Activated T-cell treated with anti-CD3 and anti-CD28 coated beads, Interleukin-2, amount 50 U/mL, for 24 hours (primary cell): ENCODE measurements at regions not wholly inside any gene's neighbourhood (a gene's known extent, or its start where the extent isn't known, plus 50 kb on each side); places are given as distances from the start of the nearest gene placed in this dataset.

ENCODE experiments used
- DNase-seq: peaks from one replicate; pipeline ENCODE4 v3.0.0-alpha.2; 2020
- H3K27ac Mint-ChIP-seq: 2 replicates; pipeline ENCODE4 v1.8.0; 2020; ENCODE audit warnings: mild to moderate bottlenecking, mixed read lengths
- H3K27me3 Mint-ChIP-seq: 2 replicates; pipeline ENCODE4 v1.8.0; 2020; ENCODE audit warnings: mixed read lengths
- H3K36me3 Mint-ChIP-seq: 2 replicates; pipeline ENCODE4 v1.8.0; 2020; ENCODE audit warnings: low read depth, mixed read lengths
- H3K4me1 Mint-ChIP-seq: 2 replicates; pipeline ENCODE4 v1.8.0; 2020; ENCODE audit warnings: low read depth, mixed read lengths
- H3K4me3 Mint-ChIP-seq: 2 replicates; pipeline ENCODE4 v1.8.0; 2020; ENCODE audit warnings: mild to moderate bottlenecking, moderate library complexity, mixed read lengths
- H3K9me3 Mint-ChIP-seq: 2 replicates; pipeline ENCODE4 v1.8.0; 2020; ENCODE audit warnings: mixed read lengths

DNA sequence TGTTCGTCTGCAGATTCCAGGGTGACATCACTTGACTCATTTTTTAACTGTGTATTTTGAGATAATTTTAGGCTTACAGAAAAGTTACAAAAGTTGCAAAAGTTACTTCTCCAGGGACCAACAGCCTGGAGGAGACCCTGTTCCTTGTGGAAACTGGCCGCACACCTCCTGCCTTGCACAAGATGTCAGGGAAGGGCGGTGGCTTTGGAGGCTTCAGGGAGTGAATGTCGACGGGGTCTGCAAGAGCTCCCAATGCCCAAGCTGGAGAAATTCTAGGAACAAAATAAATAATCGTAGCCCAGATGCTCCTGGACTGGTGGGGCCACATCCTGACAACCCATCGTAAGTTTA is 62.2 kb upstream of the FAM20C start:
- no peak for DNase-seq
- no peak overlapping the region for H3K4me3 Mint-ChIP-seq
- no peak overlapping the region for H3K27ac Mint-ChIP-seq
- H3K9me3 Mint-ChIP-seq, result no peaks in the 10 kb centered on the region
- peaks cover 14% of the 10 kb centered on the region for H3K27me3 Mint-ChIP-seq
- H3K4me1 Mint-ChIP-seq, result no peaks in the 10 kb centered on the region
- H3K36me3 Mint-ChIP-seq, result no peaks in the 10 kb centered on the region

- no peak overlapping the region for H3K27ac Mint-ChIP-seq
- no peak for DNase-seq
Observed at GRCh38 chr7:130875-131780, 61.2 kb upstream of the FAM20C start.

DNA sequence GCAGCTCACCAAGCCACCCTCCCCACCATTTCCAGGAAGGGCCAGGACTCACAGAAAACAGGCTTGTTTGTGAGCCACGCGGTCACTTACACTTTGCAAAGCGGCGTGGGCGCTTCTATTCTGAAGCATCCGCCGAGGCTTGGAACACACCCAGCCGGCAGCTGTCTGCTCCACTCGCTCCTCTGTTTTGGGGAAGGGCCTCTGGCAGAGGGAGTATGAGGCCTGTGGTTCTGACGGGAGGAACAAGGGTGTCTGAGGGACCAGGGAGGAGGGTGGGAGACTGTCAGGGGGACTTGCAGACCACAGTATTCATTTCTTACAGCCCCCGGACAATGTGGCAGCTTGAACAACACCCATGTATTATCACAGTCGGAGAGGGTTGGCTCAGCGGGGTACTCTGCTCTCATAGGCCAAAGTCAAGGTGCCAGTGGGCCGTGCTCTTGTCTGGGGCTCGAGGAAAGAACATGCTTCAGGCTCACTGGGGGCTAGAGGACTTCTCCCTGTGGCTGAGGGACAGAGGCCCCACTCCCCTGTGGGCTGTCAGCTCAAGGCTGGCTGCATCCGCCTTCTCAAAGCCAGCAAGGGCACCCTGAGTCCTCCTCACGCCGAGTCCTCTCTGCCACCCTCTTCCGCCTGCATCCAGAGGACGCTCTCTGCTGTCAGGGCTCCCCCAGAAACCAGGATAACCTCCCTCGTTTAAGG is 60.4 kb upstream of the FAM20C start:
- no peak overlapping the region for H3K27ac Mint-ChIP-seq
- no peaks in the 10 kb centered on the region for H3K4me1 Mint-ChIP-seq

More at GRCh38 chr7:130875-131780, 61.2 kb upstream of the FAM20C start:
- H3K4me3 Mint-ChIP-seq, result no peak overlapping the region
- H3K27me3 Mint-ChIP-seq, result peaks cover 14% of the 10 kb centered on the region
- H3K36me3 Mint-ChIP-seq, result no peaks in the 10 kb centered on the region
- no peaks in the 10 kb centered on the region for H3K9me3 Mint-ChIP-seq
- H3K4me1 Mint-ChIP-seq, result no peaks in the 10 kb centered on the region

GRCh38 chr7:132899-133298 is 59.5 kb upstream of the FAM20C start:
- peaks cover 18% of the 10 kb centered on the region for H3K27me3 Mint-ChIP-seq
- H3K4me3 Mint-ChIP-seq, result no peak overlapping the region
- no peaks in the 10 kb centered on the region for H3K36me3 Mint-ChIP-seq
- H3K27ac Mint-ChIP-seq, result no peak overlapping the region
- no peak for DNase-seq
- no peaks in the 10 kb centered on the region for H3K9me3 Mint-ChIP-seq
- H3K4me1 Mint-ChIP-seq, result no peaks in the 10 kb centered on the region

More for the DNA sequence above, 60.4 kb upstream of the FAM20C start:
- Mint-ChIP-seq H3K4me3 (no peak overlapping the region), H3K9me3 (no peaks in the 10 kb centered on the region), H3K36me3 (no peaks in the 10 kb centered on the region), H3K27me3 (peaks cover 15% of the 10 kb centered on the region)
- no peak for DNase-seq

- no peaks in the 10 kb centered on the region for H3K36me3 Mint-ChIP-seq
- H3K4me1 Mint-ChIP-seq, result no peaks in the 10 kb centered on the region
- no peak overlapping the region for H3K27ac Mint-ChIP-seq
- peaks cover 19% of the 10 kb centered on the region for H3K27me3 Mint-ChIP-seq
- H3K9me3 Mint-ChIP-seq, result no peaks in the 10 kb centered on the region
- DNase-seq, result no peak
- H3K4me3 Mint-ChIP-seq, result no peak overlapping the region
Observed at GRCh38 chr7:133470-133869, 58.9 kb upstream of the FAM20C start.

DNA sequence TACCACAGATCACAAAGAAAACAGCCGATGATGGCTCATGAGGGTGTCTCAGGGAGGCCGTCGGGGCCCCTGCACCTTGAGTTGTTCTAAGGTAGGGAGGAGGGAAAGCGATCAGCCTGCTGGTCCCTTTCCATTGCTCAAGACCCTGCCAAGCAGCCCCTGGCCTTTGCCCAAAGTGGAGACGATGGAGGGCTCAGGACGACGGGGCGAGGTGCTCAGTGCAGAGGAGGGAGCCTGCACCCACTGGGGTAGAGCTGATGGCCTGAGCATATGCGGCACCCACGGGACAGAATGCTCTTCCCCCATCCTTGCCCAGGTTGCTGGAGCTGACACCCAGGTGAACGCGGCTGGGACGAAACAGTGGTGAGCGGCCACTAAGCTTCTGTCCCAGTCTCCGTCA is 58.3 kb upstream of the FAM20C start:
- no peaks in the 10 kb centered on the region for H3K4me1 Mint-ChIP-seq
- no peak overlapping the region for H3K4me3 Mint-ChIP-seq
- DNase-seq, result no peak
- peaks cover 22% of the 10 kb centered on the region for H3K27me3 Mint-ChIP-seq
- no peaks in the 10 kb centered on the region for H3K36me3 Mint-ChIP-seq
- H3K9me3 Mint-ChIP-seq, result no peaks in the 10 kb centered on the region
- H3K27ac Mint-ChIP-seq, result no peak overlapping the region

- Mint-ChIP-seq H3K4me1 (no peaks in the 10 kb centered on the region), H3K9me3 (no peaks in the 10 kb centered on the region), H3K36me3 (no peaks in the 10 kb centered on the region), H3K4me3 (no peak overlapping the region), H3K27ac (no peak overlapping the region), H3K27me3 (peaks cover 25% of the 10 kb centered on the region)
- no peak for DNase-seq
Observed at GRCh38 chr7:134561-135256, 57.7 kb upstream of the FAM20C start.

DNA sequence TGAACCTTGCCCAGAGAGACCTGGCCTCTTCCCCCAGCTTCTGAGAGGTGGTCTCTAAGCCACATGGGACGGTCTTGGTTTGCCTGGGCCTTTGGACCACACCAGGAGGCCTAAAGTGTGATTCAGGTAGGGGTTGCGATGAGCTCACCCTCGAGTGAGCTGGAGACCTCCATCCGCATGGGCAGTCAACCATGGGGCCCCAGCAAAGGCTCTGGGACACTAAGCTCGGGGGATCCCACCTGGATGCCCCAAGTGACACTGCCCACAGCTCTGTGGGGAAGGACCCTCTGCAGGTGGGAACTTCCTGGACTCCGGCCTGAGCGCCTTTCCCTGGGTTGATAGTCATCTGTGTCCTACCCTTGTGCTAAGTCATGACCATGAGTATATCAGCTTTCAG is 57.1 kb upstream of the FAM20C start:
- Mint-ChIP-seq H3K27ac (no peak overlapping the region), H3K36me3 (no peaks in the 10 kb centered on the region), H3K4me3 (no peak overlapping the region), H3K27me3 (peaks cover 23% of the 10 kb centered on the region), H3K4me1 (no peaks in the 10 kb centered on the region), H3K9me3 (no peaks in the 10 kb centered on the region)
- no peak for DNase-seq

GRCh38 chr7:135731-136645 is 56.4 kb upstream of the FAM20C start:
- H3K9me3 Mint-ChIP-seq, result no peaks in the 10 kb centered on the region
- no peaks in the 10 kb centered on the region for H3K36me3 Mint-ChIP-seq
- DNase-seq, result no peak
- H3K27ac Mint-ChIP-seq, result no peak overlapping the region
- H3K27me3 Mint-ChIP-seq, result peaks cover 24% of the 10 kb centered on the region
- H3K4me1 Mint-ChIP-seq, result no peaks in the 10 kb centered on the region
- no peak overlapping the region for H3K4me3 Mint-ChIP-seq

GRCh38 chr7:137094-137891 is 55.1 kb upstream of the FAM20C start:
- no peaks in the 10 kb centered on the region for H3K9me3 Mint-ChIP-seq
- no peaks in the 10 kb centered on the region for H3K36me3 Mint-ChIP-seq
- peaks cover 24% of the 10 kb centered on the region for H3K27me3 Mint-ChIP-seq
- no peak overlapping the region for H3K27ac Mint-ChIP-seq
- no peak for DNase-seq
- H3K4me1 Mint-ChIP-seq, result no peaks in the 10 kb centered on the region
- no peak overlapping the region for H3K4me3 Mint-ChIP-seq

GRCh38 chr7:139131-139530 is 53.2 kb upstream of the FAM20C start:
- H3K4me1 Mint-ChIP-seq, result no peaks in the 10 kb centered on the region
- no peaks in the 10 kb centered on the region for H3K36me3 Mint-ChIP-seq
- H3K27ac Mint-ChIP-seq, result no peak overlapping the region
- DNase-seq, result no peak
- peaks cover 23% of the 10 kb centered on the region for H3K27me3 Mint-ChIP-seq
- no peak overlapping the region for H3K4me3 Mint-ChIP-seq
- no peaks in the 10 kb centered on the region for H3K9me3 Mint-ChIP-seq

GRCh38 chr7:139561-140243 is 52.7 kb upstream of the FAM20C start:
- no peaks in the 10 kb centered on the region for H3K4me1 Mint-ChIP-seq
- no peak overlapping the region for H3K4me3 Mint-ChIP-seq
- H3K27ac Mint-ChIP-seq, result no peak overlapping the region
- no peaks in the 10 kb centered on the region for H3K36me3 Mint-ChIP-seq
- H3K9me3 Mint-ChIP-seq, result no peaks in the 10 kb centered on the region
- DNase-seq, result no peak
- H3K27me3 Mint-ChIP-seq, result peaks cover 20% of the 10 kb centered on the region

DNA sequence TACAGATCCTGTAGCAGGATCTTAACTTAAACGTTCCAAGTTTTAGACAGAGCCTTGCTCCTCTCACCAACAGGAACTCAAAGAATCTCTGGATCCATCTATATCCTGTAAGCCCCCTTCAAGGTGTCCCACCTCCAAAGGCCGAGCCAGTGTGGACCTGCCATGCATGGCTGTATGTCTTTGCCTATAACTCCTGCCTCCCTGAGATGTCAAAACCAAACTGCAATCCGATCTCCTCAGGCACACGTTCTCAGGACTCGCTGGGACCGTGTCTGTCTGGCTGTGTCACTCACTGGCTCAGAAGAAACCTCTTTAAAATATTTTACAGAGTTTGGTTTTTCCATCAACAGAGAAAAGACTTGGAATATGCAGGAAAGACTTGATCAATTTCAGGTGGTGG is 51.4 kb upstream of the FAM20C start:
- Mint-ChIP-seq H3K9me3 (no peaks in the 10 kb centered on the region), H3K27ac (no peak overlapping the region), H3K36me3 (no peaks in the 10 kb centered on the region), H3K4me3 (no peak overlapping the region), H3K27me3 (peaks cover 17% of the 10 kb centered on the region), H3K4me1 (no peaks in the 10 kb centered on the region)
- no peak for DNase-seq
